ENCODE measurements at regions not wholly inside any gene's neighbourhood (a gene's known extent, or its start where the extent isn't known, plus 50 kb on each side); places are given as distances from the start of the nearest gene placed in this dataset.

DNA sequence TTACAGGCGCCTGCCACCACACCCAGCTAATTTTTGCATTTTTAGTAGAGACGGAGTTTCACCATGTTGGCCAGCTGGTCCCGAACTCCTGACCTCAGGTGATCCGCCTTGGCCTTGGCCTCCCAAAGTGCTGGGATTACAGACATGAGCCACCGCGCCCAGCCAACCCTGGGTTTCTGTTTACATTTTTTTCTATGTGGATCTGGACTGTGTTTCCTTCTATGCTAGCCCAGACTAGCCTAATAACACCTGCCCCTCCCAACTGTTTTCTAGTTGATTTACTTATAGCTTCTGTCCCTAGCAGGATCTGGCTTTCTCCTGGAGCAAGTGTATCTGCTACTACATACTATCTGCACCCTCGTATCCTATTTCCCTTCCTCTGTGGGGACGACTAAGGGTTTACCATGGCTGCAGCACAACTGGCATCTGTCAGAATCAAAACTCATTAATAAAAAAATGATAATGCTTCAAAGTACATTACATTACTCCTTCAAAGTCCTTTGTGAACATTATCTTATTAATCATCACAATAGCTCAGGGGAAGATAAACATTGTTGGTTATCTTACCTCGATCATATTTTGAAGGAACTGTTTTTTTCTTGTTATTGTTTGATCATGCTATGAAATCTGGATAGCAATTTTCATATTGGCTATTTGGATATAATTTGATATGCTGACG, 228.3 kb downstream of the KLF5 start:
- ChIA-PET POLR2A (no interaction called here), CTCF (no interaction called here)
- BruUV-seq (replicated peaks), result no TSS peak

GRCh38 chr13:73286177-73286576, 227.4 kb downstream of the KLF5 start:
- Histone ChIP-seq H3K27me3 (ENCODE audit: control insufficient read depth, insufficient read depth, low read length) (no peaks in the 10 kb centered on the region), H3K27ac (ENCODE audit: low read length) (no peak overlapping the region), H3K4me1 (ENCODE audit: control insufficient read depth, insufficient read depth, low read length) (no peaks in the 10 kb centered on the region), H3K9me3 (ENCODE audit: control insufficient read depth, insufficient read depth, low read depth, low read length) (no peaks in the 10 kb centered on the region), H3K4me3 (ENCODE audit: low read depth in 2 of 2, low read length in 2 of 2) (no peak overlapping the region), H3K36me3 (ENCODE audit: control insufficient read depth, insufficient read depth, low read length) (no peaks in the 10 kb centered on the region)
- ATAC-seq, result no peak
- in situ Hi-C loops (cut with HindIII; ENCODE audit: low pct_unique_long_range_greater_than_20kb, low sequenced_read_pairs) (no loop called here), intact Hi-C loops (cut with micrococcal nuclease; ENCODE audit: unreplicated experiment) (no loop called here)
- ChIA-PET CTCF (no interaction called here), POLR2A (no interaction called here)
- DNase-seq (ENCODE audit: low read depth, low spot score), result no peak
- no TSS peak for BruUV-seq (replicated peaks)
- TF ChIP-seq, protein P1, sequence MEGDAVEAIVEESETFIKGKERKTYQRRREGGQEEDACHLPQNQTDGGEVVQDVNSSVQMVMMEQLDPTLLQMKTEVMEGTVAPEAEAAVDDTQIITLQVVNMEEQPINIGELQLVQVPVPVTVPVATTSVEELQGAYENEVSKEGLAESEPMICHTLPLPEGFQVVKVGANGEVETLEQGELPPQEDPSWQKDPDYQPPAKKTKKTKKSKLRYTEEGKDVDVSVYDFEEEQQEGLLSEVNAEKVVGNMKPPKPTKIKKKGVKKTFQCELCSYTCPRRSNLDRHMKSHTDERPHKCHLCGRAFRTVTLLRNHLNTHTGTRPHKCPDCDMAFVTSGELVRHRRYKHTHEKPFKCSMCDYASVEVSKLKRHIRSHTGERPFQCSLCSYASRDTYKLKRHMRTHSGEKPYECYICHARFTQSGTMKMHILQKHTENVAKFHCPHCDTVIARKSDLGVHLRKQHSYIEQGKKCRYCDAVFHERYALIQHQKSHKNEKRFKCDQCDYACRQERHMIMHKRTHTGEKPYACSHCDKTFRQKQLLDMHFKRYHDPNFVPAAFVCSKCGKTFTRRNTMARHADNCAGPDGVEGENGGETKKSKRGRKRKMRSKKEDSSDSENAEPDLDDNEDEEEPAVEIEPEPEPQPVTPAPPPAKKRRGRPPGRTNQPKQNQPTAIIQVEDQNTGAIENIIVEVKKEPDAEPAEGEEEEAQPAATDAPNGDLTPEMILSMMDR (IDR thresholded peaks at IDR 0.05), result peak; percentile 15; the same call in 1 of the 2 replicates
- TF ChIP-seq POLR2AphosphoS5 (IDR thresholded peaks at IDR 0.05; ENCODE audit: low read depth, low read length) (no peak), SIN3A (IDR thresholded peaks at IDR 0.05; ENCODE audit: borderline replicate concordance, insufficient read depth, low read depth, low read length) (no peak), TCF7L2 (IDR thresholded peaks at IDR 0.05; ENCODE audit: low read depth, low read length) (no peak)
- TF ChIP-seq, protein P2, sequence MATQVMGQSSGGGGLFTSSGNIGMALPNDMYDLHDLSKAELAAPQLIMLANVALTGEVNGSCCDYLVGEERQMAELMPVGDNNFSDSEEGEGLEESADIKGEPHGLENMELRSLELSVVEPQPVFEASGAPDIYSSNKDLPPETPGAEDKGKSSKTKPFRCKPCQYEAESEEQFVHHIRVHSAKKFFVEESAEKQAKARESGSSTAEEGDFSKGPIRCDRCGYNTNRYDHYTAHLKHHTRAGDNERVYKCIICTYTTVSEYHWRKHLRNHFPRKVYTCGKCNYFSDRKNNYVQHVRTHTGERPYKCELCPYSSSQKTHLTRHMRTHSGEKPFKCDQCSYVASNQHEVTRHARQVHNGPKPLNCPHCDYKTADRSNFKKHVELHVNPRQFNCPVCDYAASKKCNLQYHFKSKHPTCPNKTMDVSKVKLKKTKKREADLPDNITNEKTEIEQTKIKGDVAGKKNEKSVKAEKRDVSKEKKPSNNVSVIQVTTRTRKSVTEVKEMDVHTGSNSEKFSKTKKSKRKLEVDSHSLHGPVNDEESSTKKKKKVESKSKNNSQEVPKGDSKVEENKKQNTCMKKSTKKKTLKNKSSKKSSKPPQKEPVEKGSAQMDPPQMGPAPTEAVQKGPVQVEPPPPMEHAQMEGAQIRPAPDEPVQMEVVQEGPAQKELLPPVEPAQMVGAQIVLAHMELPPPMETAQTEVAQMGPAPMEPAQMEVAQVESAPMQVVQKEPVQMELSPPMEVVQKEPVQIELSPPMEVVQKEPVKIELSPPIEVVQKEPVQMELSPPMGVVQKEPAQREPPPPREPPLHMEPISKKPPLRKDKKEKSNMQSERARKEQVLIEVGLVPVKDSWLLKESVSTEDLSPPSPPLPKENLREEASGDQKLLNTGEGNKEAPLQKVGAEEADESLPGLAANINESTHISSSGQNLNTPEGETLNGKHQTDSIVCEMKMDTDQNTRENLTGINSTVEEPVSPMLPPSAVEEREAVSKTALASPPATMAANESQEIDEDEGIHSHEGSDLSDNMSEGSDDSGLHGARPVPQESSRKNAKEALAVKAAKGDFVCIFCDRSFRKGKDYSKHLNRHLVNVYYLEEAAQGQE (IDR thresholded peaks at IDR 0.05; ENCODE audit: insufficient read depth in 1 of 2, low read depth in 2 of 2, low read length in 1 of 2), result no peak

More for the DNA sequence above, 228.3 kb downstream of the KLF5 start:
- Histone ChIP-seq H3K27me3 (ENCODE audit: control insufficient read depth, insufficient read depth, low read length) (no peaks in the 10 kb centered on the region), H3K4me3 (ENCODE audit: low read depth in 2 of 2, low read length in 2 of 2) (no peak overlapping the region), H3K36me3 (ENCODE audit: control insufficient read depth, insufficient read depth, low read length) (no peaks in the 10 kb centered on the region), H3K27ac (ENCODE audit: low read length) (no peak overlapping the region), H3K9me3 (ENCODE audit: control insufficient read depth, insufficient read depth, low read depth, low read length) (no peaks in the 10 kb centered on the region), H3K4me1 (ENCODE audit: control insufficient read depth, insufficient read depth, low read length) (no peaks in the 10 kb centered on the region)
- in situ Hi-C loops (cut with HindIII; ENCODE audit: low pct_unique_long_range_greater_than_20kb, low sequenced_read_pairs), result no loop called here
- intact Hi-C loops (cut with micrococcal nuclease; ENCODE audit: unreplicated experiment), result no loop called here
- TF ChIP-seq, protein P1 (IDR thresholded peaks at IDR 0.05), result no peak
- TF ChIP-seq TCF7L2 (IDR thresholded peaks at IDR 0.05; ENCODE audit: low read depth, low read length) (no peak), SIN3A (IDR thresholded peaks at IDR 0.05; ENCODE audit: borderline replicate concordance, insufficient read depth, low read depth, low read length) (no peak), POLR2AphosphoS5 (IDR thresholded peaks at IDR 0.05; ENCODE audit: low read depth, low read length) (no peak)
- TF ChIP-seq, protein P2 (IDR thresholded peaks at IDR 0.05; ENCODE audit: insufficient read depth in 1 of 2, low read depth in 2 of 2, low read length in 1 of 2), result no peak
- no peak for ATAC-seq
- DNase-seq (ENCODE audit: low read depth, low spot score), result no peak
